ENCODE measurements at regions not wholly inside any gene's neighbourhood (a gene's known extent, or its start where the extent isn't known, plus 50 kb on each side); places are given as distances from the start of the nearest gene placed in this dataset.
"Not testable (repeated sequence)": the region's sequence is repeated elsewhere in the genome, so short reads cannot be mapped to it uniquely, and the experiment has no call there.

DNA sequence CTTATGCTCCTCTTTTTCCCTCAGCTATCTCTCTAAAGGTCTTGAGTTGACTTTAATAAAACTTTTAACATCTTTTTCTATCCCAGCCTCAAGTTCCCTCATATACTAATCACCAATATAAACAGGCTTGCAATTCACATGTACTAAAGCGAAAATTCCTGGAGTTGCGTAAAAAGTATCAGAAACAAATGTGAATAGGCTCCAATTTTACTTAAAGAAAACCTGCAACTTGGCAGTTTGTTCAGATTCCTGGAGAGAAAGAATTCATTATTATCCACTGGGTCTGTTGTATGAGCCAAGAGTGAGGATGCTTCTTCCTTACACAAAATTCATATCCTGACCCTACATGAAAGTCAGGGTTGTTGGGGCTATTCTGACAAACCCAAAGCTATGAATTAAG, 384.2 kb downstream of the DTWD2 start:
- DNase-seq (ENCODE audit: low read depth, low spot score) = no peak

DNA sequence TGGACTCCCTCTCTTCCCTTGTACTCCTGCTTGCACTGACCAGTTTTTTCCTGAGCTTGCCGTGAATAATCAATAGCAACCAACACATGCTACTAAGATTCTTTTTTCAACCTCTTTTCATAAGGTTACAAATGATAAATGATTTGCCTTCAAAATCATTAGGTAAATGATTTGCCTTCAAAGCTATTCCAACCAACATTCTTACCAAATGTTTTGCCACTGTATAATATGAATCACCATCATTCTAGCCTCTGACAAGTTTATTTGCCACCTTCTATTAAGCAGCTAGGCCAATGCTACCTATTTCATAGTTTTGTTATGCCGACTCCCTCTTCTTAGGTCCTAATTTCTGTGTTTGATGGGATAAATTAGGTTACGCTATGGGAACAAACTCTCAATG, 385.1 kb downstream of the DTWD2 start:
- no peak for DNase-seq (ENCODE audit: low read depth, low spot score)

DNA sequence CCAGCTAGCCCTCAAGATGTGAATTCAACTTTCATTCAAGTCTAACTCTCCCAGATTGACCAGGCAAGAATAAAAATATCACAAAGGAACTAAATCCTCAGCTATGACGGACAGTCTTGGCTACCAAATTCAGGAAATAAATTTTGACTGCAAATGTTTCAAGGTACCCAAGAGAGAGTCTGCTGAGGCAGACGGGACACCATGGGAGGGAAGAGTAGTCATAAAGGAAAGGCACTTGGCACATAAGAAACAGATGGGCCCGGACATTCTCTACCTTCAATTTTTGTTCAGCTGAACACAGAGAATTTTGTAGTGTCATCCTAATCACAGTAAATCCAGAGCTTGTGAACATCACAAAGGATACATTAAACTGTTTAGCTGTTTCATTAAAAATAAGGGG, 390.0 kb downstream of the DTWD2 start:
- no peak for DNase-seq (ENCODE audit: low read depth, low spot score)

DNA sequence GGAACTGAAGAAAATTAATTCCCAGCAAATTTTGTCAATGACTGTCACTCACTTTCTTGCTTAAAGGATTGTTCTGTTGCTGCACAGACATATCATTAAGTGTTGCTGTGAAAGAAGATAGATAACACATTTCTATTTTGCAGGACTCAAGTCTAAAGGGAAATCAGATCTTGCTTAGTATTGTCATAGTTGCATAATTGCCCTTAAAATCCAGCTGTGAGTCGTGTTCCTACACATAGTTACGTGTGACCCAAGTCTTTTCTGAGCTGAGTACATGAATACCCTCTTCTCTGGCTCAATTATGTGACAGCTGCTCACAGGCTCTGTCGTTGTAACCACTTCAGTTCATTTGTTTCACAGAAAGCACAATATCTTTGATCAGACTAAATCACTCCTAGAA, 390.8 kb downstream of the DTWD2 start:
- DNase-seq (ENCODE audit: low read depth, low spot score) = no peak

DNA sequence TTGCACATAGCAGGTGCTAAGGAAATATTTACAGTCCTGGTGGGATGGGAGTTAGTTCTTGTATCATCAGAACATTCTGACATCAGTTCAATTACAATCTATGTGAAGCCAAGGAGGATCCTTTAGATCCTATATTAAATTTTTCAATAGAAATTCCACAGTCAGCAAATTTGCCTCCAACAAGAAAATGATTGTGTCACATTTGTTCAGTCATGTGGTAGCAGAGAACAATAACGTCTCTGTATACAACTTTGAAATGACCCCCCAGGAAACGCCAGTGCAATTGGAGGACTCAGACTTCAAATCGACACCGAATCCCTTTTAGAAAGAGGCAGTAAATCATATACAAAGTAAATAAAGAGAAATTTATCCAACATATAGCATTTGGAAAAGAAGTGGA, 392.1 kb downstream of the DTWD2 start:
- DNase-seq (ENCODE audit: low read depth, low spot score) = no peak

DNA sequence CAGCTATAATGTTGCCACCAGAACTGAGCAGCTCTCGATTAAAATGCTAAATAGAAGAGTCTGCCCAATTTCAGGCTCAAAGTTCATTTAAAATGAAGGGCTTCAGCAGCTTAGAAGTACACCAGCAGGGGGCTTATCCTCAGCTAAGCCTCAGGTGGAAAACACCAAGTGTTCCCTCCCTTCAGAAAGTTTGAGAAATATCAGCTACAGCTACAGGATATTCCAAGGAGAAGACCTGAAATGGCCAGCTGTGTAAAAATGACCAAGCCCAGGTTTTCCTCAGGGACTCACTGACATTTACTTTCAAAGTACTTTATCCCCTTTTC, 395.4 kb downstream of the DTWD2 start:
- DNase-seq (ENCODE audit: low read depth, low spot score) = no peak

DNA sequence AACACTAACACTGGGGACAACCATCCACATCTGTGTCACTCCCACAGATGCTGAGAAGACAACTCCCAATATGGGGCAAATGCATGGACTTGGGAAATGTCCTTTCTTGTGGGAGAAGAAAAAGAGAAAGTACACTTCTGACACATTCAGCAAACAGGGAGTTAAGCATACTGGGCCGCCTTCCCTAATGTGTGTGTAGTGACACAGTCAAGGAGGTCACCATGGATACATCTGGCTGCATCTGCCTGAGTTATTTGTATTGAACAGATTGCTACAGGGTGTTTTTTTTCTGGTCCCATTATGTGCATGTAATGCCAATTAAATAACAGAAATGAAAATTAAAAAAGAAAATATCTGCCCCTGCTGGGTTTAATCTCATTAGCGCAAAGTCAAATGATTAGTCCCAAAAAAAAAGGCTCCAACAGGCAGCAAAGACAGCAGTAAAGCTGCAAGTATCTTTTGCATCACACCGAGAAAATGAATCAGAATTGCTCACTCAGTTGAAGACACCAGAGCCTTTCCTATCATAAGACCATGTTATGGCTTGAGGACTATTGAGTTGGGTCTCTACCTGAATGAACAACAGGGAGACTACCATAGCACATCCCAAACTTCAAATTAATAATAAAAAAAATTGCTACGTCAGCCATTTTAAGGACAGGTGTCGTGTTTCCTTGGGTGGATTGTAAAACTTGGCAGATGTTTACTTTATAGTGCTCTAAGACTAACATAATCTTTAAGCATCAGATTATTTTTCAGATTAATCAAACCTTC, 395.9 kb downstream of the DTWD2 start:
- DNase-seq (ENCODE audit: low read depth, low spot score) = no peak

DNA sequence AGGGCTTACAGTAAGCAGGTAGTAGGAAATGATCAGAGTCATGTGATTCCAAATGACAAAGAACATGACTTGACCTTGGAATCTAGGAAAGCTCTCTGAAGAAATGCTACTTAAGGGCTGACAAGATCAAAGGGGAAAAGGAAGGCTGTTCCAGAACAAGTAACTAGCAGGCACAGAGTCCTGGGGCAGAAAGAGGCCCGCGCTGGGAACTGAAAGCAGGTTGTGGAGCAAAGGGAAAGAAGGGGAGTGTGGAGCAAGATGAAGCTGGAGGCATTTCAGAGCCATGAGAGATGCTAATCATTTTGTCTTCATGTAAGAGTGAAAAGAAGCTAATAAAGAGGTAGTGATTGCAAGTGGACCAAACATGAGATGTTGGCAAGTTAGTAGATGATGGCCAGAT, 397.5 kb downstream of the DTWD2 start:
- DNase-seq (ENCODE audit: low read depth, low spot score) = no peak

DNA sequence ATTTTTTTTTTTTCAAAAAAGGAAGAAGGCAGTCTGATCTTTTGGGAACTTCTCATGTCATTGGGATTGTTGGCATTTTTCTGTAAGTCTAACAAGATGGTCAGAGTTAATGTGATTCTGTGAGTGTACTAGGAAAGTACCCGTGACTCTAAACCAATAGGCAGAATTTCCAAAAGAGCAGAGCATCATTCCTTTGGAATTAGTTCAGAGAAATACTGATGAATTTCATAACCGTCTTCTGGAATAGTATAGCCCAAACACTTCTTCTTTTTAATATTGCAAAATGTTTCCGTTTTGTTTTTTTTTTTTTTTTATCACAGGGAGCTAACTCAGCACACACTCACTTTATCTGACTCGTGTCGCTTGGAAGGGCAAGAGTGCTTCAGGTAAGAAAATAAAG, 407.4 kb downstream of the DTWD2 start:
- no peak for DNase-seq (ENCODE audit: low read depth, low spot score)

DNA sequence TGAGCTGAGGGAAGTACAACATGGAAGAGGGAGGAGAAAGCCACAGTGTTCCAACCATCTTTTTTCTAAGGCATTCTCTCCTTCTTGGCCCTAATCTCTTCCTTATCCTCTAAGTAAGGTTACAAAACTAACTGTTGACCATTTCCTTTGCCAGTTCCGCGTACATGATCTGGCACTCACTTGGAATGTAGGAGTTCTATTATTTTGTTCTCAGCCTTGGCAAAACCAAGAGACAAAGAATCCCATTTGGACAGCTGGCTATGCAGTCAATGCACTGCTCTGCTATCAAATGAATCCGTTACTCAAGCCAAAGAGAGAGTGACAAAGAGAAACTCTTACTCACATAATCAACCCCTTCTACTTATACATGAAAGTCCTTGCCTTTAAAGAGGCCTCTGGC, 410.3 kb downstream of the DTWD2 start:
- DNase-seq (ENCODE audit: low read depth, low spot score) = no peak

DNA sequence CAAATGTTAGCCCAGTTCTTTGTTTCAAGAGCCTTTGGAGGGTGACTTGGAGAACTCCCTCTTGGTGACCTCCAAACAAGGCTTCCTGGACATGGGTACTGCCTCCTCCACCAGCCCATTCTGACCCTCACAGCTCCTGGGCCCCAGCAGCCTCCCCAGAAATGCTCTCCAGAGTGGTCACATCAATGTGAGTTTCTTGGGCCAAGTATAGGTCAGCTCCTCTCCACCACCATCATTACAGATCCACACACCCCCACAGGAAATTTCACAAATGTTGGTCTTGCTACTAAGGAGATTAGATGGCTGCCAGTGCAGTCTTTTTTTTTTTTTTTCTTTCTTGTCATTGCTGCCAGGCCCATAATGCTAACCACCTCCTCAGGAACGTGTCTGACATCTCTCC, 410.7 kb downstream of the DTWD2 start:
- no peak for DNase-seq (ENCODE audit: low read depth, low spot score)

DNA sequence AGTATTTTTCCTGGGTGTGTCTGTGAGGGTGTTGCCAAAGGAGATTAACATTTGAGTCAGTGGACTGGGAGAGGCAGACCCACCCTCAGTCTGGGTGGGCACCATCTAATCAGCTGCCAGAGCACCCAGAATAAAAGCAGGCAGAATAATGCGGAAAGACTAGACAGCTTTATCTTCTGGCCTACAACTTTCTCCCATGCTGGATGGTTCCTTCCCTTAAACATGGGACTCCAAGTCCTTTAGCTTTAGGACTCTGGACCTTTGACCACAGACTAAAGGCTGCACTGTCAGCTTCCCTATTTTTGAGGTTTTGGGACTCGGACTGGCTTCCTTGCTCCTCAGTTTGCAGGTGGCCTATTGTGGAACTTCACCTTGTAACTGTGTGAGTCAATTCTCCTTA, 418.1 kb downstream of the DTWD2 start:
- DNase-seq (ENCODE audit: low read depth, low spot score) = not testable (repeated sequence)

DNA sequence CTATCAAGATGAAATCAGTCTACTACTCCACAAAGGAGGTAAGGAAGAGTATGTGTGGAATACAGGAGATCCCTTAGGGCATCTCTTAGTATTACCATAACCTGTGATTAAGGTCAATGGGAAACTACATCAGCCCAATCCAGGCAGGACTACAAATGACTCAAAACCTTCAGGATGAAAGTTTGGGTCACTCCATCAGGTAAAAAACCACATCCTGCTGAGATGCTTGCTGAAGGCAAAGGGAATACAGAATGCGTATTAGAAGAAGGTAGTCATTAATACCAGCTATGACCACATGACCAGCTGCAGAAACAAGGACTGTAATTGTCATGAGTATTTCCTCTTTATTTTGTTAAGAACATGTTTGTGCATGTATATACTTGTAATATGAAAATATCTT, 418.8 kb downstream of the DTWD2 start:
- DNase-seq (ENCODE audit: low read depth, low spot score) = not testable (repeated sequence)

DNA sequence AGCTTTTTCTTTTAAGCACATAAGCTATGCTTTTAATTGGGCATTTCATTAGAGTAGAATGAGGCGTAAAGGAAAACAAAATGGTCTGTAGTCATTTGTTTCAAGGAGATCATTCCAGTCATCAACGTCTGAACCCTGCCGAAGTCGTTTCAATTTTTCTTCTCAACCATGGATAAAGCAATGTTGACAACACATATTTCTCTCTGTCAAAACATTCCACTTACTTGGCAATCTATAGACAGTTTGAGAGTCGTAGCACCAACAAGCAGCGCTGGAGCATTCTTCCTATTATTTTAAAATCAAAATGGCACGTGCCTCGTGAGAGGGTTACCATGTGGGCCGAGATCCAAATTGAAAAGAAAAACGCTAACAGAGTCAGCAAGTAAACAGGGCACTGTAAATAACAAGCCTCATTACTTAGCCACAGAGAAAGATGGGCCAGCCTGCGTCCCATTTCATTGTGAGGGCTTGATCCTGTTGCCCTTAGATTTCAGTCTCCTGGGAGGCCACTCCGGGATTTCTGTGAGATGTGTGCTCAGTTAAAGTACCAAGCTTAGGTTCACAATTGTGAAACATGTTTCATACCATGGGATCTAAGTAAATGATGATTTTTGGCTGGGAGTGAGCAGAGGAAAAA, 422.9 kb downstream of the DTWD2 start:
- no peak for DNase-seq (ENCODE audit: low read depth, low spot score)

DNA sequence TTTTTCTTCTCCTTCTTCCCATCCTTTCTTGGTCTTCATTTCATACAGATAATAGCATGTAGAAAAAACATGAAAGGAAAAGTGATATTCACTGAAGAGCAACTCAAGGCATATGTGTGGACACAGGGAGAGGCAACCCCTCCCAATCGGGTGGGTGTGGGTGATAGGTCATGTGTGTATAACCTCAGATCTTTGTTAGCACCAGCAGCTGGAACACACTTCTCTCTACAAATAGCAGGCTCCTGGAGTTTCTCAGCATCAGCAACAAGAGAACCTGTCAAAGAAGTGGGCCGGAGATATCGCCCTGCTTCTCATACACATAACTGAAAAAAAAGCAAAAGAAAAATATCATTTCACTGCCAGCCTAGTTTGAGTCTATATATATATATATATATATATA, 426.4 kb downstream of the DTWD2 start:
- no peak for DNase-seq (ENCODE audit: low read depth, low spot score)

DNA sequence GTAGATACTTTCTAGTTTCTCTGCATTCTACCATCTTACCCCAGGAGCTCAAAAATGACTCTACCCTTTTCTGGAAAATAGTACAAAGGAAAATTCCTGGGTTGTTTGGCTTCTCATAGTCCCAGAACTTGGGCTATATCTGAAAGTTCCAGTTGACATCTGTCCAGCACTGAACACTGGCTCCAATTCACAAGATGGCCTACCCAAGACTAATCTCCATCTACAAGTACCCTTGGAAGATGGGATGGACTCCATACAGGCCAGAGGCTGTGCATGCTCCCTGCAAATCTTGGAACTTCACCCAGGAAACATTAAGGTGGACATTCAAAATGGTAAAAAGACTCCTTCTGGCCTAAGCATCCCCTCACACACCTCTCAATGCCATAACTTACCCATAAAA, 427.1 kb downstream of the DTWD2 start:
- DNase-seq (ENCODE audit: low read depth, low spot score) = no peak

DNA sequence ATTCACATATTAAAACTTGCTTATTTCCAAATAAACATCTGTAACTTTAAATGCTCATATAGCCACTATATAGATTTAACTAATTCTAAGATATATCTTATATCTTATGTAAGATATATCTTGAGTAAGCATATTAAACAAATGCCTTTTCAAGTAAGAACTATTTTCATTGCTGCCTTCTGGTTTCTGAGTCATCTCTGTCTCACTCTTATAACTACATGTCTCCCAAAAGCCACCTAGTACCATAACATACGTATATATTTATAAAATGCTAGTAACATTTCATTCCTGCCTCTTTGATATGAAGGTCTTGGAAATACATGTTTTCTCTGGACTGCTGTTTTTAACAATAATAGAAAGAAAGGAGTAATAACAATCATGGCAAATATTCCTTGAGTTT, 429.5 kb downstream of the DTWD2 start:
- DNase-seq (ENCODE audit: low read depth, low spot score) = no peak

DNA sequence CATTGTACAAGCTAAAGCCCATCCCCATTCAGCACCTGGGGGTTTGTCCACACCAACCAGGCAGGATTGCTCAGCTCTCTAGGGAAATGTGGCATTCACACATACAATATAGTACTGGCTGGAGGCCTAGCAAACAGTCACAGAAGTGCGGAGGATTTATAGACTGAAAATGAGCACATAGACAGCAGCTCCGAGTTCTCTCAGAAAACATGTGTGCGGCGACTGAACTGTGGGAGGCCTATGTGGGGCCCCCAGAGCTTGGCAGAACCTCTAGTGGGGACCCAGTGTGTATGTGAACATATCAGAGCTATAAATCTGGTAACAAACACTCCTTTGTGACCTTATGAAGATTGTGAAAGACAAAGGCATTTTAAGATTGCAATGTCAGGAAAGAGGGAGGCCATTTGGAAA, 431.1 kb downstream of the DTWD2 start:
- peak; percentile 23 for DNase-seq (ENCODE audit: low read depth, low spot score)

DNA sequence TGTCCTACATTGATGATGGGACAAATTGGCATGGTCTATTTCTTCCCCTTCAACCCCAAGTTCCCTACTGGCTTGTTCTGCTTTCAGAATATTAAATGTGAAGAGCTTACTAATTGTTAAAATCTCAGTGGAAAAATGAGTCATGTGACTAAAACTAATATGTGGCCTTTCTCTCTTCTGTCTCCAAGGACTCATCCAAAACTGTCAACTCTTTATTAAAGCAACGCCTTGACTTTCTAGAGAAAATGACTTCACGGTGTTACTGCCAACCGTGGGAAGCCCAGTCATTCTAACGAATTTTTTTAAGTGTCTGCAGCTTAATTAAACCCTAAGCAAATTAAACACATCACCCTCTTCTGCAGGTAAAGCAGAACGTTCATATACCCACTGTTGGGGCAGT, 431.6 kb downstream of the DTWD2 start:
- no peak for DNase-seq (ENCODE audit: low read depth, low spot score)

DNA sequence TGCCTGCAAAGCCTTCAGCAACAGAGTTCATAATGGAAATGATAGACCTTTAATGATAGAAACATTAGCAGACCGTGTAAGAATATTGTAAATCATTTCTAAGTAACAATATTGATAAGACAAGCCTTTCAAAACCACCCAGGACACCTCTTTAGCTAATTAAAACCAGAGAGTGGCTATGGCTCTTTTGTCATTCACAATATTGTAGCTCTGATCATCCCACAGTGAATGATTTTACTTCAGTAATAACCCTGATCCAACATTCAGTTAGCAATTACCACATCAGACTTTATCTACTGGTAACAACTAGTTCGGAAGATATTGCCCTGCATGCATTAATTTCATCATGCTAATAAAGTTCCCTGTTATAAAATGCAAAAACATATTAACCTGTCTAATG, 432.6 kb downstream of the DTWD2 start:
- DNase-seq (ENCODE audit: low read depth, low spot score) = no peak

DNA sequence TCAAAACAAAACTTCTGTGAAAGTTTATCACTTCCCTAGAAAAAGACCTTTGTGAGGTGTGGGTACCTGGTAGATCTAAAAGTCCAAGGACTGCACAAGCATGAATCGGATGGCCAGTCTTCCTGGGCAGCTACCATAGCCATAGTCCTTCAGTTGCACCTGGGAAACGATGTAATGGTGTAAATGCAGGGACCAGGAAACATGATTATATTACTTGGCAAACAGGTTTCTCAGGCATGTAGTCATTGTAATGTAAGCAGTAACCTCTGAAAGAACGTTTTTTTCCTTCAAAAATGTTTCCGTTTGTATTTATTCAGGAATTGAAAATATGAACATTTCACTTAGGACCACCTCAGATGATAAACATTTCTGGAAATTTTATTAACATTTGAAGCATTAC, 433.4 kb downstream of the DTWD2 start:
- no peak for DNase-seq (ENCODE audit: low read depth, low spot score)

DNA sequence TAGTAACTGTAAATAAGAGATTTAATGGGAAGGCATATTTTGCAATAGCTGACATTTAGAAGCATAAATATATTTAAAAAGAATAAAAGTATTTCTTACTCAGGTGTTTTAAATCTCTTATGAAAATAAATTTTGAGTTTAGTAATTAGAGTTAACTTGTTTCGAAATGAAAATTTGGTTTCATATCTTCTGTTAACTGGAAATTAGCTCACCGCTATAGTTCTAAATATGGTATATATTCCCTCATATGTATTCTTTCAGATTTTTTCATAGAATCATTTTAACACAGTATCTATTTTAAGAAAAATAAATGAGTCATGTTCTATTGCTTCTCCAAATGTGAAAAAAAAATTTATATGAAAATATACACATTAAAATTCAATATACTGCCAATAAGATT, 434.1 kb downstream of the DTWD2 start:
- no peak for DNase-seq (ENCODE audit: low read depth, low spot score)

DNA sequence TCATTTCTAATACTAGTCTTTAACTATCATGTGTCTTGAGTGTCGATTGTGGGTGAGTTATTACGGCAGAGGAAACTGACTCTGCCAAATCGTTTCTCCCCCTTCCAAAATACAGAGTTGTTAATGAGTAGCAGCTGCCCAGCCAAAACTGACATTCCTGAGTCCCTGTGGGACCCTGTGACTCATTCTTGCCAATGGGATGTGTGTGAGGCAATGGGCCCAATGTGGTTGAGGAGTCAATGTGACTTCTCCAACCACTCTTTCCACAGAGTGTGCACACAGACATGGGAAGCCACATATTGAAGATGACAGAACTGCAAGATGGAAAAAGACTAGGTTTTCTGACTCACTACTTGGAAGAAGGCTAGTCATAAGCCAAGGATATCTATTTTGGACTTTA, 434.7 kb downstream of the DTWD2 start:
- no peak for DNase-seq (ENCODE audit: low read depth, low spot score)

Data from ELF-1 (cell line).